IPS DF 6.9 (cell line): ENCODE measurements at regions not wholly inside any gene's neighbourhood (a gene's known extent, or its start where the extent isn't known, plus 50 kb on each side); places are given as distances from the start of the nearest gene placed in this dataset.

Experiments
- DNase-seq: peaks from one replicate; pipeline ENCODE4 v3.0.0-alpha.2; 2013; ENCODE audit warnings: low read depth, low spot score
- H3K27ac ChIP-seq: one replicate; pipeline ENCODE4 v1.5.1; 2013; ENCODE audit warnings: low read length, control low read depth
- H3K27me3 ChIP-seq: 2 replicates; pipeline ENCODE4 v1.6.1; 2013; ENCODE audit warnings: mild to moderate bottlenecking, low read length; ENCODE audit not compliant: control insufficient read depth, insufficient read depth
- H3K36me3 ChIP-seq: 2 replicates; pipeline ENCODE4 v1.6.1; 2013; ENCODE audit warnings: low read length; ENCODE audit not compliant: control insufficient read depth, insufficient read depth
- H3K4me1 ChIP-seq: 2 replicates; pipeline ENCODE4 v1.6.1; 2013; ENCODE audit warnings: low read length; ENCODE audit not compliant: control insufficient read depth, insufficient read depth
- H3K4me3 ChIP-seq: 2 replicates; pipeline ENCODE4 v1.5.1; 2013; ENCODE audit warnings: mild to moderate bottlenecking, low read length
- H3K9me3 ChIP-seq: 2 replicates; pipeline ENCODE4 v1.6.1; 2013; ENCODE audit warnings: low read length, inconsistent platforms; ENCODE audit not compliant: control insufficient read depth, insufficient read depth
- WGBS: extraction: QIAGEN DNeasy Blood & Tissue Kit; methylation state at CpG from one replicate; pipeline ENCODE4 v1.1.7; 2013; ENCODE audit warnings: mixed read lengths, missing lambda C conversion rate; ENCODE audit not compliant: insufficient read length, insufficient coverage; 5-methylcytosine and 5-hydroxymethylcytosine counted together

- H3K4me3 ChIP-seq, result no peak overlapping the region
- DNase-seq, result no peak
- H3K9me3 ChIP-seq, result no peaks in the 10 kb centered on the region
- WGBS, result no CpG with 5 or more reads among the region's 2 CpGs
- no peak overlapping the region for H3K27ac ChIP-seq
- no peaks in the 10 kb centered on the region for H3K4me1 ChIP-seq
- no peaks in the 10 kb centered on the region for H3K27me3 ChIP-seq
- H3K36me3 ChIP-seq, result no peaks in the 10 kb centered on the region
Observed at GRCh38 chr9:26181836-26182235, 503.6 kb upstream of the TUSC1 start.

- H3K27me3 ChIP-seq, result no peaks in the 10 kb centered on the region
- H3K4me3 ChIP-seq, result no peak overlapping the region
- DNase-seq, result no peak
- H3K27ac ChIP-seq, result no peak overlapping the region
- no peaks in the 10 kb centered on the region for H3K36me3 ChIP-seq
- no CpG with 5 or more reads among the region's 1 CpG for WGBS
- no peaks in the 10 kb centered on the region for H3K9me3 ChIP-seq
- H3K4me1 ChIP-seq, result no peaks in the 10 kb centered on the region
Observed at GRCh38 chr9:26176628-26177027, 498.4 kb upstream of the TUSC1 start.

- H3K36me3 ChIP-seq, result no peaks in the 10 kb centered on the region
- no peaks in the 10 kb centered on the region for H3K4me1 ChIP-seq
- no peak for DNase-seq
- WGBS, result no CpG with 5 or more reads among the region's 1 CpG
- H3K27me3 ChIP-seq, result no peaks in the 10 kb centered on the region
- no peaks in the 10 kb centered on the region for H3K9me3 ChIP-seq
- H3K27ac ChIP-seq, result no peak overlapping the region
- H3K4me3 ChIP-seq, result no peak overlapping the region
Observed at GRCh38 chr9:26175264-26175663, 497.0 kb upstream of the TUSC1 start.

DNA sequence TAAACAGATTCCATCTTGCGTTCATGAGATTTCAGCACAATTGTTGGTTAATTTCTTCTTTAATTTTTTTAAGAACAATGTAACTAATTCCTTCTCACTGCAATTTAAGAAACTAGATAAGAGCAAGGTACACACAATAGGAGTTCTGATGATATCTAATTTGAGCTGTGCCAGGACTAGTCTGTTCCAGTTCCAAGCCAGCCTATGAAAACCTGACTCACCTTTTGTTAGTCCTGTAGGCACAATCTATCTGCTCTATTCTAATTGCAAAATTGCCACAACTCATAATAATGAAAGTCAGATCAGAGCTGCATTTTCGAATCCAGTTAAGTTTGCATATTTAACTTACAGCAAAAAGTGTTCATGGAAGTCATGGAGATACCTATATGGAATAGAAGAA is 494.1 kb upstream of the TUSC1 start:
- WGBS, result no CpG with 5 or more reads among the region's 2 CpGs
- no peak overlapping the region for H3K27ac ChIP-seq
- H3K9me3 ChIP-seq, result no peaks in the 10 kb centered on the region
- no peak for DNase-seq
- H3K4me1 ChIP-seq, result no peaks in the 10 kb centered on the region
- no peaks in the 10 kb centered on the region for H3K36me3 ChIP-seq
- no peaks in the 10 kb centered on the region for H3K27me3 ChIP-seq
- no peak overlapping the region for H3K4me3 ChIP-seq

- H3K27ac ChIP-seq, result no peak overlapping the region
- no peaks in the 10 kb centered on the region for H3K9me3 ChIP-seq
- no peaks in the 10 kb centered on the region for H3K27me3 ChIP-seq
- DNase-seq, result no peak
- no peaks in the 10 kb centered on the region for H3K4me1 ChIP-seq
- no CpG with 5 or more reads among the region's 2 CpGs for WGBS
- H3K4me3 ChIP-seq, result no peak overlapping the region
- H3K36me3 ChIP-seq, result no peaks in the 10 kb centered on the region
Observed at GRCh38 chr9:26171691-26172090, 493.4 kb upstream of the TUSC1 start.

DNA sequence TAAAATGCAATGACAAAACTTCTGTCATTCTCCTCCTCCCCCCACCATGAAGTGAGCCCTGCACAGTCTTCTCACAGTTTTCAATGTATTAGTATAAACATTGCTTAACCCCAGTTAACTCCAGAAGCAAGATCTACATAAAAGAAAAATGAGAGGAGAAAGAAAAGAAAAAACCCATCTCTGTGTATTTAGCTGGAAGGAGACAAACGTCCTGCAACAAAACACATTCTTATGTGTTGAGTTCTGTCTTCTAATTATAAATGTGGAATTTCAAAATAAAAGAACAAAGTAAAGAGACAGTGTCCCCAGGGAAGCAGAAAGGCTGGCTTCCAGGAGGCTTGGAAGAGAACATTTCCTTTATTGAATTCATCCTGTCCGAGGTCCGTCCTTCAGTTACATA is 491.9 kb upstream of the TUSC1 start:
- no peak overlapping the region for H3K27ac ChIP-seq
- no CpG with 5 or more reads among the region's 3 CpGs for WGBS
- no peaks in the 10 kb centered on the region for H3K27me3 ChIP-seq
- no peak for DNase-seq
- H3K4me1 ChIP-seq, result no peaks in the 10 kb centered on the region
- no peaks in the 10 kb centered on the region for H3K36me3 ChIP-seq
- H3K4me3 ChIP-seq, result no peak overlapping the region
- no peaks in the 10 kb centered on the region for H3K9me3 ChIP-seq

DNA sequence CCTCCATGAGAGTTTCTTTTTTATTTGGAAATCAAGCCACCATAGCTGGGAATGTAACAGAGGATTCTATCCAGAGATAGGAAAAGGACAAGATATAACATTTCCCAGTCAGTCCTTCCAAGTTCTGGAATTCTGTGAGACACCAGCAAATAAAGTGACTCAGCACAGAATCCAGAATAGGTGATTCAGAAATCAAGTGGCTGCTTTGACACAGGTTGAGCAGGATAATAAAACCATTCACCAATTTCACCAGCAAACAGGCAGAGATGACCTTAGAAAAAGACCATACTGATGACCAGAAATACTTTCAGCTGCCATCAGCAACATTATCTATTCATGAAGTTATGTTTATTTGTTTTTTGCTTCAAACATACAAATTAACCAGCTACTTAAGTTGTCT is 491.5 kb upstream of the TUSC1 start:
- Histone ChIP-seq H3K27me3 (no peaks in the 10 kb centered on the region), H3K4me3 (no peak overlapping the region), H3K4me1 (no peaks in the 10 kb centered on the region), H3K36me3 (no peaks in the 10 kb centered on the region), H3K9me3 (no peaks in the 10 kb centered on the region), H3K27ac (no peak overlapping the region)
- no peak for DNase-seq

DNA sequence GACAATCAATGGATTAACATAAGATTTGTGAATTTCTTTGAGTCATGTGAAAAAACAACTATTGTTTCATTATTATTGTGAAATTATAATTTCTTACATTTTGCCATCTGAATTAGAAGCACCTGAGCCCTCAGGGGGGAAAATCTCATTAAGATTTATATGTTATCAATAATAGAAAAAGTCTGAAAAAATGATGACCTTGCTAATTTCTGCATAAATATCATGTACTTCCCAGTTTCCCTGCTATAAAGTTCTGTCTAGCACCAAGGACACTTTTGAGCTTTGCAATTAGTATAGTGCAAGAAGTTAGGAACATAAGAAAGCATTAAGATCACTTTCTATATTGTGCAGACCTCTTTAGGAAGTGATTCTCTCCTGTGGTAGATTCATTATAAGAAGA is 488.3 kb upstream of the TUSC1 start:
- Histone ChIP-seq H3K4me1 (no peaks in the 10 kb centered on the region), H3K4me3 (no peak overlapping the region), H3K9me3 (no peaks in the 10 kb centered on the region), H3K27ac (no peak overlapping the region), H3K36me3 (no peaks in the 10 kb centered on the region), H3K27me3 (no peaks in the 10 kb centered on the region)
- no peak for DNase-seq

- WGBS, result no CpG with 5 or more reads among the region's 3 CpGs
- DNase-seq, result no peak
Observed at GRCh38 chr9:26165426-26165825, 487.2 kb upstream of the TUSC1 start.

DNA sequence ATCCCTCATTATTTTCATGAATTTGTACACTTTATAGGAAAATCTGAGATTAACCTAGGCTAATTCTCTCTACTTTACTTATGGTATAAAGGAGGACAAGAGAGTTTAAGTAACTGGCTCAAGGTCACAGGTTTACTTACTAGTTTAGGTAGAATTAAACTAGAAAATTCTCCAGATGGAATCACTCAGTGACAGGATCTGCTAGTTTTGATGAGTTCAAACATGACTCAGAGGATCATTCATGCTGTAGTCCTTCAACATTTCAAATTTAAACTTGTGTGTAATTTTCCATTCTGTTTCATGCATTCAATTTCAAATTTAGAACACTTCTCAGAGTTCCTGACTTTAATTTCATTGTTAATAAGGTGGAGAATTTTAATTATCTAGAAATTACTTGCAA is 485.7 kb upstream of the TUSC1 start:
- H3K4me3 ChIP-seq, result no peak overlapping the region
- no peaks in the 10 kb centered on the region for H3K36me3 ChIP-seq
- no peak overlapping the region for H3K27ac ChIP-seq
- H3K27me3 ChIP-seq, result no peaks in the 10 kb centered on the region
- H3K9me3 ChIP-seq, result no peaks in the 10 kb centered on the region
- no peaks in the 10 kb centered on the region for H3K4me1 ChIP-seq
- no peak for DNase-seq

More at GRCh38 chr9:26165426-26165825, 487.2 kb upstream of the TUSC1 start:
- H3K27me3 ChIP-seq, result no peaks in the 10 kb centered on the region
- H3K9me3 ChIP-seq, result no peaks in the 10 kb centered on the region
- no peaks in the 10 kb centered on the region for H3K4me1 ChIP-seq
- H3K27ac ChIP-seq, result no peak overlapping the region
- no peak overlapping the region for H3K4me3 ChIP-seq
- H3K36me3 ChIP-seq, result no peaks in the 10 kb centered on the region

DNA sequence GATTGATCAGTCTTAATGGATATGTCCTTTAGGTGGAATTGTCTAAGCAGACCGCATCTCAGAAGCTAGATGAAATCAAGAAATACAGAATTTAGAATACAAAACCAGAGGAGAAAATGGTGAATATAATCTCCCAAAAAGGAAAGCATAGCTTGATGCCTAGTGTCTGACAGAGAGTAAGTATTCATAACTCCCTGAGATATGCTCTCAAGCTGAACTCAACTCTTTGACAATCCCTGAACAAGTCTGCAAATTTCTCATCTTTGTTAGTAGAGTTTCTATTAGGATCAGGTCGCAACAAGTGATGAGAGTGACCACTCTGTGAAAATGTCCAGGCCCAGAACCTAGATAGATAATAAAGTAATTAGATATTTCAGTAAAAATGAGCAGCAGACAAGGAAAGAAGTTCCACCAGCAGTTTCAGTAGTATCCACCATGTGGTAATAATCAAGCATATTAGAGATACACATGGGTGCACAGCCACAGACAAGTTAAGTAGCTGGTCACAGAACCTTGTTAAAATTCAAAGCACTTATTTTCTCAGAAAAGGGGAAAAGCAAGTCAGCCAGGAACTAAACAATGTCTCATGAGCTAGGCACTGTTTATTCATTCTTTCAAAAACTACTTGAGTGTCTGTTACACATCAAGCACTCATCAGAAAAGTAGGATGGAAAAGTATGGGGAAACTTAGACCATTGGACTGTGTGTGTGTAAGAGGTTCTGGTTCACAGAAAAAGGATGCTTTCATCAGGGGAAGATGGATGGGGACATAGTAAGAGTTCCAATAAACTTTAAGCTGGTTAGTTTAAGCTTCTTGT is 481.5 kb upstream of the TUSC1 start:
- H3K27ac ChIP-seq, result no peak overlapping the region
- H3K4me3 ChIP-seq, result no peak overlapping the region
- no peaks in the 10 kb centered on the region for H3K4me1 ChIP-seq
- no peaks in the 10 kb centered on the region for H3K27me3 ChIP-seq
- no peak for DNase-seq
- no peaks in the 10 kb centered on the region for H3K36me3 ChIP-seq
- no peaks in the 10 kb centered on the region for H3K9me3 ChIP-seq
- WGBS, result no CpG with 5 or more reads among the region's 2 CpGs
